Inflammatory macrophage treated with lipopolysaccharide for 4 hours (primary cell): ENCODE measurements at regions not wholly inside any gene's neighbourhood (a gene's known extent, or its start where the extent isn't known, plus 50 kb on each side); places are given as distances from the start of the nearest gene placed in this dataset.
"Not testable (repeated sequence)": the region's sequence is repeated elsewhere in the genome, so short reads cannot be mapped to it uniquely, and the experiment has no call there.

Experiments
- DNase-seq: peaks from one replicate; pipeline ENCODE4 v3.0.0-alpha.2; 2020

GRCh38 chr10:33066558-33067236 lies 108.7 kb upstream of the ITGB1 start:
- DNase-seq, result no peak

- no peak for DNase-seq
Measured at GRCh38 chr10:33065111-33065510, 107.1 kb upstream of the ITGB1 start.

- DNase-seq, result no peak
Measured at GRCh38 chr10:33064706-33065105, 106.7 kb upstream of the ITGB1 start.

DNA sequence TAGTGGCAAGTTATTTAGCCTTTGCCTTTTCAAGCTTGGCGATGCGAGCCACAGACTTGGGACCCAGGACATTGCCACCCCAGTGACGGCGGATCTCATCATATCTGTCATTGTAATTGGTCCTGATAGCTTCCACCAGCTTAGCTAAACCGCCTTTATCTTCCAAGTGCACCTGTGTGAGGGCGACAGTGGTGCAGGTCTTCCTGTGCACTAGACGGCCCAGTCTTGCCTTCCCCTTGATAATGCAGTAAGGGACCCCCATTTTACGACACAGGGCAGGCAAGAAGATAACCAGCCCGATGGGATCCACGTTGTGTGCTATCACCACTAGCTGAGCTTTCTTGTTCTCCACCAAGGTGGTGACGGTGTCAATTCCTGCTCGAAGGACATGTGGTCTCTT lies 99.6 kb upstream of the ITGB1 start:
- DNase-seq, result no peak

- no peak for DNase-seq
Measured at GRCh38 chr10:33056828-33057596, 99.0 kb upstream of the ITGB1 start.

- DNase-seq, result no peak
Measured at GRCh38 chr10:33055625-33056024, 97.6 kb upstream of the ITGB1 start.

DNA sequence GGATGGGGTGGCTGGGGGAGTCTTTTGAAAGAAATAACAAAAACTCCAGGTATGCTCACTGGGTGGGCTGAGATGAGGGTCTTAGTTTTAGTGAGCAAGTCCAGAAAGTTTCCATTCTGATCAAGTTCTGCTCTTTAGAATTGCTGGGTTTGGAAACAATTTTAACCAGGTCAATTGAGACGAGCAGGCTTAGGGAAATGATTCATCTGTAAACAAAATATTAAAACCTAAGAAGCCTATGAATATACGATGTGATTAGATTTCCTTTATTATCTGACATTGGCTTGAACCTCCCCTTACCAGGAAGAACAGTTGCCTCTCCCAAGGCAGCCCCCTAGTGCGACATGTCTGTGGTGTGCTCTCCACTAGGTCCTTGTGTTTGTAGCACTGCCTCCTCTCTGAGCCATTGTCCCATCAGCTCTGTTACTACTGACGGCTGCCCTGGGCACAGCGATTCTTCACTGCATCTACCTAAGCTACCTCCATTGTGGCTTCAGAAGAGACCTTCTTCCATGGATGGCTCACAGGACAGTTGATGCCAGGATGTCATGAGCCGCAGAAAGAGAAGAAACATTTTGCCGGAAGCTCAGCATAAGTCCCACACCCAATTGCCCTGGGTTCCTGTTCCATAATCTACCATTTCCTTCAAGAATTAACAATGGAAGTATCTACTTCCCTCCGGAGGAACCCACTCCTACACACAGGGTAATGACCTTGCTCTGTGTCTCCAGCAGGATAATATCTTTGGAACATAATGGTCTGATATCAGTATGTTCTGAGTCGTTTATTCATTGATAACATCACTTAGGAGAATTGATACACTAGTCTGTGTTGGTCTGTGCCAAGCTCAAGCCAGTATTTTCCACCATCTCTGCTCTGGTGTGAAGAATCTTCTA lies 95.1 kb upstream of the ITGB1 start:
- DNase-seq, result no peak

- DNase-seq, result no peak
Measured at GRCh38 chr10:33052263-33052875, 94.3 kb upstream of the ITGB1 start.

- DNase-seq, result not testable (repeated sequence)
Measured at GRCh38 chr10:33049963-33050920, 92.2 kb upstream of the ITGB1 start.

- DNase-seq, result no peak
Measured at GRCh38 chr10:33048223-33048622, 90.2 kb upstream of the ITGB1 start.

DNA sequence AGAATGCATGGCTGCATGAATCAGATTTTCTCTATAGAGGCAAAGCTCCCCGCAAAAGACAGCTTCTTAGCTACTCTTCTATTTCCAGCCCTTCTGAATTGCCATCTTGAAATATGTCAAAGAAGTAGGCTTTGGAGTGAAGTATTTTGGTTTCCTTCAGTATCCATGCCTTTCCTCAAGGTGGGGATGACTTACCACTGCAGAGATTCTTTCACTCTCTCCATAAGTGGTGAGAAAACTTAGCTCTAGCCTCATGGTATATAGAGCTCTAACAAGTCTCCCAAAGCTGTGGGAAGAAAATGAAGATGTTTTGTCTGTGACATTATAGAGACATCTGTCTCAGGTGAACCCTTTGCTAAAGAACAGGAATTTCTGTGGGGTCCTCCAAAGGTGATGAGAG lies 89.6 kb upstream of the ITGB1 start:
- DNase-seq, result no peak

- no peak for DNase-seq
Measured at GRCh38 chr10:33046792-33047191, 88.8 kb upstream of the ITGB1 start.

- DNase-seq, result no peak
Measured at GRCh38 chr10:33045421-33045820, 87.4 kb upstream of the ITGB1 start.

DNA sequence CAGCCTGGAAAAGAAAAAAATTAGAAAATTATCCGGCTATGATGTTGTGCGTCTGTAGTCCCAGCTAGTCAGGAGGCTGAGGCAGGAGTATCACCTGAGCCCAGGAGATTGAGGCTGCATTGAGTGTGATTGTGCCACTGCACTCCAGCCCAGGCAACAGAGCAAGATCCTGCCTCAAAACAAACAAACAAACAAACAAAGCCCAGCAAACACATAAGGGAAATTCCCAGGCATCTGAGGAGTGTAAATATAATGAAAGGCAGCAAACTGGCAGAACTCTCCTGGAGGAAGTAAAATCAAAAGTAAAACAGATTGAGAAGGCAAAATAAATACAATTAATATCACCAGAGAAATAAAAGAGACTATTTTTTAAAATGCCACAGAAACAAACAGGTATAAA lies 84.5 kb upstream of the ITGB1 start:
- no peak for DNase-seq

DNA sequence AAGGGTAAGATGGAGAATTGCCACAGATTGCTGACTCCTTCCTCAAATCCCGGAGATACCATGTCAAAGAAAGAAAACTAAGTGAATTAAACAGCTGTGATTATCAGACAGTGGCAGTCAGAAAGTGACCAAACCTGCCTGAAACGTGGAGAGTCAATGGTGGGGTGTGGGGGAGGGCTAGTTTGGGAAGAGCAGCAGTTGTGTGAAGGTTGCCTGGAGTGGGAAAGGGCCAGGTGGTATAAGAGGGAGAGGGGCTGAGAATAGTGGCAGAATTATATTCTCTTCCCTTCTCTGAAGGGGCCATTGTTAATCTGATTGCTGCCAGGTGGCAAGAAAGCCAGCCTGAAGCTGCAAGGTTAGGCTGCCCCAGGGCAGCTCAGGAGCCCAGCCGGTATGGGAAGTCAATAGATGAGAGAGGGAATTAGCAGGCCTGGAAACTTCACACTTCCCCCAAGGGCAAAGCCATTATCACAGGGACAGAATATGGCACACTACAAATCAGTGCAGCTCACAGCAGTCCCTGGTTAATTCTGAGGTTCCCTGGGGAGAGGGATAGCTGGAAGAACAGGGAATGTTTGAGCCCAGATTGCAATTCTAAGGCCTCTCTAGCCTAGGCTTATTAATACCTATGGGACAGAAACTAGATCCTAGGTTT lies 83.9 kb upstream of the ITGB1 start:
- DNase-seq, result no peak

- no peak for DNase-seq
Measured at GRCh38 chr10:33040436-33040835, 82.4 kb upstream of the ITGB1 start.

GRCh38 chr10:33039181-33039580 lies 81.2 kb upstream of the ITGB1 start:
- DNase-seq, result no peak

DNA sequence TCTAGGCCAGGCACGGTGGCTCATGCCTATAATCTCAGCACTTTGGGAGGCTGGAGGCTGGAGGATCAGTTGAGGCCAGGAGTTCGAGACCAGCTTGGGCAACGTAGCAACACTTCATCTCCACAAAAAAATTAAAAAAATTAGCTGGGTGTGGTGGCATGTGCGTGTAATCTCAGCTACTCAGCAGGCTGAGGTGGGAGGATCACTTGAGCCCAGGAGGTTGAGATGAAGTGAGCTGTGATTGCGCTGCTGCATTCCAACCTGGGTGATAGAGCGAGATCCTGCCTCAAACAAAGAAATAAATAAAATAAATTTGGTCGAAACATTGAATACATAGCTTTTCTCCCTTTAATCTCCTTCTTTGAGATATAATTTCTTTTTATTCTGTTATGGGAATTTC lies 80.6 kb upstream of the ITGB1 start:
- no peak for DNase-seq

DNA sequence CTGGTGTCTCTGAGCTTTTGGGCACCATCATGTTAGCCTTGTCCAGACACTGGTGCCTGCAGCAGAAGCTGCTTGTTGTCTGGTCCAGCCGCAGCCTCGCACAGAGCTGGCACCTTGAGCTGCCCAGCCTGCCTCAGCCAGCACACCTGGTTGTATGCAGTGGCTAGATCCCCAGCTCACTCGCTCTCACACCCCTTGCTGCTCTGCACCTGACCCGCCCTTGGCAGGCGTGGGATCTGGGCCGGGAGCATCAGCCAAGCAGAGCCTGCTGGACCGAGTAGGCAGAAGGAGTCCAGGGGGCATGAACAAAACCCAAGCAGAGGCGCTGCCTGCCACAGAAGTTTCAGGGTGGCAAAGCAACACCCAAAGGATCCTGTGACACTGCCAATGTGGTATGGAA lies 79.7 kb upstream of the ITGB1 start:
- no peak for DNase-seq

DNA sequence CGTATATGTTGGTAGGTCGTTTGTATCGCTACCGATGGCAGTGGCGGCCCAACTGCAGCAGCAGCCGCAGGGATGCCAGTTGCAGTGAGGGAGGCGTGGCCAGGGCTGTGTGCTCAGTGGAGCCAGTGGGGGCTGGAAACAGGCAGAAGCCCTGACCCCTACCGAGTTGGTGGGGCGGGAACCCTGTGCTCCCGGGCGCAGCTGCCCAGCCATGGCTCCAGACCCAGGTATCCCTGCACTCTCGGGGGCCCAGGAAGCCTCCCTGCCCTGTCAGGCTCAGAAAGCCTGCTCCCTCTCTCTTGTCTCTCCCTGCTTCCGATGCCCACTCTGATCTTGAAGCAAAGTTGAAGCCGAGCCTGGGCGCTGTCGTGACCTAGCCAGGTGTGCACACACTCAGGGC lies 78.6 kb upstream of the ITGB1 start:
- no peak for DNase-seq

- no peak for DNase-seq
Measured at GRCh38 chr10:33035411-33035810, 77.4 kb upstream of the ITGB1 start.
